NCI-H2196 treated with DMSO at 0.1 percent for 48 hours (cell line): ENCODE measurements at regions not wholly inside any gene's neighbourhood (a gene's known extent, or its start where the extent isn't known, plus 50 kb on each side); places are given as distances from the start of the nearest gene placed in this dataset.

ENCODE experiments used
- DNase-seq: peaks from one replicate; lab custom pipeline; 2025; ENCODE audit not compliant: unreplicated experiment; lab: John Stamatoyannopoulos, UW

DNA sequence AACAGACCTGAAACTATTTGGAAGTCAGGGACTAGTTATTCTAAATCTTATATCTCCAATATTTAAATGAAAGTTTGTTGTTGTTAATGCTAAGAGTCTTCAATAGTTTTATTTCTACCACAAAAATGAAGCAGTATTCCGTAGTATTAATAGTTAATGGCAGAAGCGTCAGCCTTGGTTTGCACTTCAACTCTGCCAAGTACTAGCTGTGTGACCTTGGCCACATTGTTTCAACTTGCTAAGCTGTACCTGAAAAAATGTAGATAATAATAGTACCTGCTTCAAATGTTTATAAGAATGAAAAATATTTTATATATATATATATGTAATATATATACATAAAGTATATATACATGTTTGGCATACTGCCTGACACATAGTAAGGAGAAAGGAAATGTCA, 354.6 kb upstream of the SATB1 start:
- no peak for DNase-seq

GRCh38 chr3:18778598-18778997, 353.5 kb upstream of the SATB1 start:
- no peak for DNase-seq

DNA sequence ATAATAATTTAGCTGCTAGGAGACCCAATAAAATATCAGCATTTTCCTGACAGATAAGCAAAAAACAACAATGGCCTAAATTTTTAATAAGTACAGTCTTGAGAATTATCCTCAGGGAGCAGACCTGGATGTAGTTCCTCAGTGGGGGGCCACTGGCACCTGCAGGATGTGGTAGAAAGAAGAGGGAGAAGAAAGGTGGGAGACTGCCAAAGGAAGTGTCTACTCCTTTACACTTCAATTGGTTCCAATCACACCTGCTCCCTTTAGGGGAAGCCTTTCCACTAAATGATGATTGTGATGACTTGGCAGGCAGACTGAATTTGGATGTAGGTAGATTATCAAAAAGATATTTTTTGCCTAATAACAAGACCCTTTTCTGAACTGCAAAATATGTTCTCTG, 353.0 kb upstream of the SATB1 start:
- no peak for DNase-seq

DNA sequence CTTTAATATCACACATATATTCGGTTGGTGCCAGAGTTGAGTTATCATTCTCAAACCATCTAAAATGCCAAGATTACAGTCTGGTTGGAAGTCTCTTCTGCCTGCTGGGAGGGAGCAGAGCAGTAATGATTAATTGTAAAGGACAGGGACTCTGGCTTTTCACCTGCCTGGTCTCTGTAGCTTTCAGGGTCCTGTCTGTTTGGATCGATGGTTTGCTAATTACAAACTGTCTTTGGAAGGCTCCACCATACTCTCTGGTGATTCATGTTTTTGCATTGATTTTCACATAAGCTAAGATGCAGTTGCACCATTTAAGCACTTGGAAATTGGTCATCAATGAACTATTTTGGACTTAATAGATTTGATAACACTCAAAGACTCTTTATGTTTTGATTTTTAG, 350.4 kb upstream of the SATB1 start:
- no peak for DNase-seq

DNA sequence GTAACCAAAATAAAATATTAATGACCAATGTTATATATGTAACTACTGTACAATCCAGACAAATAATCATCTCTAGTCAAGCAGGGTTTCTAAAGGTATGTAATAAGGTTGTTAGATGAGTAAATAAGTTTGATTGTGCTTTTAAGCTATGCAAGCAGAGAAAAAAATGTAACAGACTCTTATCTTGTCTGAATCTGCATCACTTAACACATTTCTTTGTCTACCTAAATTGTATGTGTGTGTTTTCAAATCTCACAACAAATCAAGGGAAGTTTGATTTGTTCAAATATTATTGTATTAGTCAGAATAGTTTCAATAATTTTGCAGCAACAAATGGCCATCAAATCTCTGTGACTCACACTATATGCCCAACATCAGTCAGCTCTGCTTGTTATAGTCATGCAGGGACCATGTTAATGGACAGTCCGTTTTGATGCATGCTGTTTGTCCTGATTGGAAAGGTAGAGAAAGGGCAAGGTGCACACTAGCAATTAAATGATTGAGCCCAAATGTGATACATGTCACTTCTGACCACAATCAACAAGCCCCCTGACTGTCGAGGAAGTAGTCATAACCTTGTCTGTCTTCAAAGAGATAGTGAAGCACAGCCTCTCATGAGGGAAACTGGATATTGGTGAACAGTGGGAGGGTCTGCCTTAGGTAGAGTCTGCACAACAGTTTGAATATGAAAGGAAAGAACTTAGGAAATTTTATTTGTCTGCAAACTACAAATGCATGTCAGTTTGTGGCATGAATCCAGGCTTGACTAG, 349.4 kb upstream of the SATB1 start:
- no peak for DNase-seq

DNA sequence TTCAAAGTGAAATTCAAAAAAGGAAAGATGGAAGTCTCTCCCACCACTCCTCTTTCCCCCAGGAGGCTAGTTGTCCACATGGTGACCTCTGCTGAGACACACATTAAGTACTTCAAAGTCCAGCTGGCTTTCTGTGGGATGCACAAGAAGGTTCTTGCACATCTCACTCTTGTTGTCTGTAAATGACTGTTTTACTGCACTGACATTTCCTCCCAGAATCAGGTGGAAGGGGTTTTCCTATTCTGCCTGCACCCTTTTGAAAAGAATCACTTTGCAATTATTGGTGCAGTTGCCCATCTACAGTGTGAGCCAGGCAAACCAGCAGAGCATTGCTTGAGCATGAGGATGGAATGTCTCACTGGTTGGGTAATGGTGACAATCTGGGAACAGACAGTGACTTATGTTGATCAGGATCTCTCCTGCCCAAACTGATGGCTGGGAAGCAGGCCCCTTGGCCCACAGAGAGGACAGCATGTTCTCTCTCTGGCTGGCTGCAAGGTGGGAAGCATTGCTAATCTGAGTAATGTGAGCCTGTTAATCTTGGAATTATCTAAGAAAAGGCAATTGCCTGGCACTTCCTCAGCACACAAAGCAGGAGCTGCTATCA, 347.7 kb upstream of the SATB1 start:
- no peak for DNase-seq

GRCh38 chr3:18771931-18772330, 346.8 kb upstream of the SATB1 start:
- DNase-seq = no peak

DNA sequence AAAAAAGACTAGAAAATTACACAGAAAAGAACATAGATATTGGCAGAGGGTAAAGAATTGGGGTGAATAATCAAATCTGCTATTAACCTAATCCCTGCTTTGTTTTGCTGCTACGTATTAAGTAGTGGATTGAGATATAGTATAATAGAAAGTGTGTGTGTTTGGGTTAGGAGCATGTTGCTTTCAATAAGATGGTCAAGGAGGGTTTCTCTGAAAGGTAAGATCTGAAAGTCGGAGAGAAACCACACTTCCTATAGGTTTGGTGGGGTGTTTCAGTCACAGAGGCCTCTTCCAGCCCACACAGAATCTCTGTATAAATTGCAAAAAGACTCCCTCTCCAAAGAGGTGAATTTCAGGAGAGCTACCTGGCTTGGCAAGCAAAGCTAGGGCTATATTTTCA, 345.7 kb upstream of the SATB1 start:
- no peak for DNase-seq

- no peak for DNase-seq
Measured at GRCh38 chr3:18767756-18768303, 342.7 kb upstream of the SATB1 start.

DNA sequence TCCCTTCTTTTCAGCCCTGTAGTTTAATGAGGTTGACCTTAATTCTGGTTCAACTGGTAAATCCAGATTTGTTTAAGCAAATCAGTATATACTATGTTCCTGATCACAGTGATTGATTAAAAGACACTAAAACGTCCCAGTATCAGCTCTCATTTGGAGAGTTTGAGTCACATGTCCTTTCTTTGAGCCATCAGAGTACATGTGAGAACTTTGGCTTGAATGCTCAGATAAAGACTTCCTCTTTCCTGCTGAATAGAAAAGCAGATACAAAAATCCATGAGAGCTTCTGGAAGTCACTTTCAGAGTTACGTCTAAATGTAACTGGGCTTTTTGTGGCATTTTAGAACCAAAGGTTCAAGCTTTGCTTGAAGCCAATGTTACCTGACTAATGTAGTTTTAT, 341.8 kb upstream of the SATB1 start:
- DNase-seq = no peak

- DNase-seq = no peak
Measured at GRCh38 chr3:18765662-18766061, 340.5 kb upstream of the SATB1 start.

- no peak for DNase-seq
Measured at GRCh38 chr3:18765161-18765560, 340.0 kb upstream of the SATB1 start.

- DNase-seq = no peak
Measured at GRCh38 chr3:18761530-18761929, 336.4 kb upstream of the SATB1 start.

GRCh38 chr3:18758047-18758704, 333.0 kb upstream of the SATB1 start:
- peak; percentile 52 for DNase-seq

GRCh38 chr3:18757476-18757875, 332.3 kb upstream of the SATB1 start:
- no peak for DNase-seq

DNA sequence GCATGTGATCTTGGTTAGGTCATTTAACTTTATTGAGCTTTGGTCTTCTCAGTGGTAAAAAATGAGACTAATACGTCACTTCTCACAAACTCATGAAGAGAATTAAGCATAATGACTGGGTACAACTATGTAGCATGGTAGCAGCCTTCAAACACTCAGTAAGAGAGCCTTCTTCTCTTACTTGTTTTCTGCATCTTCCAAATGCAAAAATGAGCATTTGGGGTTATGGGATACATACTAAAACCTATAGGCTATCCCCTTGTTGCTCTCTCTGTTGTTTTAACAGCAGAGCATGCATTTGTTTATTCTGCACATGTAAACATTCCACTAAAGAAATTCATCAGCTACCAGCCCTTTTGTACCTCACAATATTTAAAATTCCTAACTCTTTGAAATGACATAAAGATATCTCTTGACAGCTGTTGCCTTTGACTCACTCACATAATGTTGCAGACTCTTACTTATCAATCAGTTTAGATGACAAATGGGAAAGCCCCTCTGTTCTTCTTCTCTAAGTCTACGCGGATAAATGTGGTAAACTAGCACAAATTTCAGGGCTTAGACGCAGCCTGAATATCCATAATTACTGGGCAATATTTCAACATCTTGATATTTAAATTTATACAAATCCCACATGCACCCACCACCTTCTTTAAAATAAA, 327.3 kb upstream of the SATB1 start:
- no peak for DNase-seq

GRCh38 chr3:18751514-18751913, 326.4 kb upstream of the SATB1 start:
- DNase-seq = no peak

DNA sequence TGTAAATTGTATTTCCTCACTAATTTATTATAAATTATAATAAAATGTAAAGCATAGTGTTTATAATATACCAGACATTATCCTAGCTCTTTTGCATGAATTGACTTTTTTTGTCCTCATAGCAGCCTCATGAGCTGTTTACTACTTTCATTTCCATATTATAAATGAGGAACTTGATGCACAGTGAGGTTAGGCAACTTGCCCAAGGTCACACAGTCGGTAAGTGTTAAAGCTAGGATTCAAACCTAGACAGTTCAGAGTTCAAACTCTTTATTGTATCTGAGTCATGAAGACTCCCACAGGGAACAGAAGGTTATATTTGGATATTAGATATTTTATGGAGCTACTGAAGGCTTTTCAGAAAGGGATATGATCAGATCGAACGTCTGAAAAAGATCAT, 322.2 kb upstream of the SATB1 start:
- no peak for DNase-seq

- no peak for DNase-seq
Measured at GRCh38 chr3:18745472-18745871, 320.3 kb upstream of the SATB1 start.

DNA sequence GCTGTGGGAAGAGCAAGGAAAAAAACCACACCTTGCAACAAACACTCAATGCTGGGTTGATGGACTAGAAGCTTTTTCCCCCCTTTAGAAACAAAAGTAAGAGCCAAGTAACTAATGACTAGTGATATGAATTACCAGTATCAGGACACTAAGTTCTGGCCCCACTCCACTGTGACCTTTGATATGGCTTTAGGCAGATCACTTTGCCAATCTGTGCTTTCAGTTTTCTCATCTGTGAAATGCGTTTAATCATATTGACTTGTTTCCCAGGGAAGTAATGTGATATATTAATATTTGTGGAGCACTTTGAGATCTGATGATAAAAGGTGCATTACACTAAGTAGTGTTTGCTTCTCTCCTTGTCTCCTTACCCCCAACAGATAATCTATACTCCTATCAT, 319.3 kb upstream of the SATB1 start:
- DNase-seq = no peak

DNA sequence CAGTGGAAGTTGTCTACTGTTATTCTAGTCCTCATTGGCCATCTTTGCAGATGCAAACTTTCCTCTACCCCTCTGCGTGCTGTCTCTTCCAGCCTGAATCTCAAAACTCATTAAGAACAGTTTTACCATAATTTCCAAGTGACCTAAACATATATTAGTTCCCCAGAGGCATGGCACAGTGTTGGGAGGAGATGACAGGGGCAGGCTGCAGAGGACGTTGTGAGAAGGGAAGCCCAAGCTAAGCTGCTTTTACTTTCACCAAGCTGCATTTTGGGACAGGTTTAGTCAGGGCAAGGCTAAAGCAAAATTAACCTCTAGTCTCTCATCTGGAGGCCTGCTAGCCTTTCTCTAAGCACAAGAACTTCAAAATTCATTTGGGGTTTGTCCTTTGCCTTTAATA, 318.6 kb upstream of the SATB1 start:
- no peak for DNase-seq
